GM23248 (cell line): ENCODE measurements at regions not wholly inside any gene's neighbourhood (a gene's known extent, or its start where the extent isn't known, plus 50 kb on each side); places are given as distances from the start of the nearest gene placed in this dataset.

ENCODE experiments used
- EZH2 ChIP-seq: fragments of 200-600 bp; sonication (generic); IDR thresholded peaks from 2 replicates; pipeline ENCODE4 v1.6.1; 2018; ENCODE audit warnings: antibody characterized with exemption, mild to moderate bottlenecking; ENCODE audit not compliant: insufficient read depth, poor library complexity, severe bottlenecking
- EZH2phosphoT487 ChIP-seq: fragments of 200-600 bp; sonication (generic); IDR thresholded peaks from 2 replicates; pipeline ENCODE4 v1.6.1; 2018; ENCODE audit warnings: antibody characterized with exemption, moderate library complexity, mild to moderate bottlenecking, low read depth; ENCODE audit not compliant: insufficient read depth

GRCh38 chr10:60463746-60464145 lies 74.1 kb upstream of the ANK3 start:
- TF ChIP-seq EZH2phosphoT487 (no peak), EZH2 (no peak)
